ENCODE measurements at regions not wholly inside any gene's neighbourhood (a gene's known extent, or its start where the extent isn't known, plus 50 kb on each side); places are given as distances from the start of the nearest gene placed in this dataset.
A peak's percentile ranks its signal among the peaks of the same experiment; 100 is the strongest.

DNA sequence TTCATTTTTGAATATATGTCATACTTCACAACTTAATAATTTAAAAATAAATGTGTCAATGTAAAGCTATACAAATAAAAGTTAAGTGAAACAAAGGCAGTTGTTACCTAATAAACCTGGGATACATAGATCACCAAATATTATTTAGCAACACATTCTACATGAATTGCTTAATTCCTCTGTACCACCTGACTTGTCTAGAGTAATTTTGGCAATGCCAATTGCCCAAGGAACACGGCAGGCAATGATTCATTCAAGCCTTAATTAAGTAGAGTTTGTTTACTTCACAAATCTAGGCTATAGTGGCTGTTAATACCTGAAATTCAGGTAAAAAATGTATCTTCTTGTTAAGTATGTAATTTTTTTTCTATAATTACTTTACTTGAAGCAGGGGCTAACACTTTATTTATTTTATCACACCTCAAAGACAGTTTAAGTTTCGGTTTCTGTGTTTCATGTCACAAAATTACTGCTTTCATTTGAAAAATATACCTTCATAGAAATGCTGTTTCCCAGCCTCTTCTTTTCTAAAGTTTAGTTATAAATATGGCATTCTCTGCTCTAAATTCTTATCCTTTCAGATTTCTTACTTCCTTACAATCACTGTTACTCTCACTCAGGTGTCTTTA lies 705.7 kb downstream of the SLITRK5 start:
- H3K27ac ChIP-seq (replicated peaks): no peak overlapping the region
- H3K4me3 ChIP-seq (replicated peaks; ENCODE audit: insufficient read depth, low read length): no peak overlapping the region
- no peaks in the 10 kb centered on the region for H3K27me3 ChIP-seq (ENCODE audit: insufficient read depth, poor library complexity, severe bottlenecking)
- peak in 1 of 2 experiments; percentile 20 for DNase-seq (ENCODE audit: low read depth in 1 of 2, low spot score in 1 of 2)
- TF ChIP-seq CTCF (IDR thresholded peaks at IDR 0.05; ENCODE audit: insufficient read depth, low read length) (no peak), GABPA (IDR thresholded peaks at IDR 0.05; ENCODE audit: low read depth) (no peak), SPI1 (IDR thresholded peaks at IDR 0.05; ENCODE audit: borderline replicate concordance, low read depth) (no peak), POLR2AphosphoS5 (IDR thresholded peaks at IDR 0.05; ENCODE audit: low read depth) (no peak)
- TF ChIP-seq, protein P1, sequence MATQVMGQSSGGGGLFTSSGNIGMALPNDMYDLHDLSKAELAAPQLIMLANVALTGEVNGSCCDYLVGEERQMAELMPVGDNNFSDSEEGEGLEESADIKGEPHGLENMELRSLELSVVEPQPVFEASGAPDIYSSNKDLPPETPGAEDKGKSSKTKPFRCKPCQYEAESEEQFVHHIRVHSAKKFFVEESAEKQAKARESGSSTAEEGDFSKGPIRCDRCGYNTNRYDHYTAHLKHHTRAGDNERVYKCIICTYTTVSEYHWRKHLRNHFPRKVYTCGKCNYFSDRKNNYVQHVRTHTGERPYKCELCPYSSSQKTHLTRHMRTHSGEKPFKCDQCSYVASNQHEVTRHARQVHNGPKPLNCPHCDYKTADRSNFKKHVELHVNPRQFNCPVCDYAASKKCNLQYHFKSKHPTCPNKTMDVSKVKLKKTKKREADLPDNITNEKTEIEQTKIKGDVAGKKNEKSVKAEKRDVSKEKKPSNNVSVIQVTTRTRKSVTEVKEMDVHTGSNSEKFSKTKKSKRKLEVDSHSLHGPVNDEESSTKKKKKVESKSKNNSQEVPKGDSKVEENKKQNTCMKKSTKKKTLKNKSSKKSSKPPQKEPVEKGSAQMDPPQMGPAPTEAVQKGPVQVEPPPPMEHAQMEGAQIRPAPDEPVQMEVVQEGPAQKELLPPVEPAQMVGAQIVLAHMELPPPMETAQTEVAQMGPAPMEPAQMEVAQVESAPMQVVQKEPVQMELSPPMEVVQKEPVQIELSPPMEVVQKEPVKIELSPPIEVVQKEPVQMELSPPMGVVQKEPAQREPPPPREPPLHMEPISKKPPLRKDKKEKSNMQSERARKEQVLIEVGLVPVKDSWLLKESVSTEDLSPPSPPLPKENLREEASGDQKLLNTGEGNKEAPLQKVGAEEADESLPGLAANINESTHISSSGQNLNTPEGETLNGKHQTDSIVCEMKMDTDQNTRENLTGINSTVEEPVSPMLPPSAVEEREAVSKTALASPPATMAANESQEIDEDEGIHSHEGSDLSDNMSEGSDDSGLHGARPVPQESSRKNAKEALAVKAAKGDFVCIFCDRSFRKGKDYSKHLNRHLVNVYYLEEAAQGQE (IDR thresholded peaks at IDR 0.05; ENCODE audit: insufficient replicate concordance, low read depth): no peak

DNA sequence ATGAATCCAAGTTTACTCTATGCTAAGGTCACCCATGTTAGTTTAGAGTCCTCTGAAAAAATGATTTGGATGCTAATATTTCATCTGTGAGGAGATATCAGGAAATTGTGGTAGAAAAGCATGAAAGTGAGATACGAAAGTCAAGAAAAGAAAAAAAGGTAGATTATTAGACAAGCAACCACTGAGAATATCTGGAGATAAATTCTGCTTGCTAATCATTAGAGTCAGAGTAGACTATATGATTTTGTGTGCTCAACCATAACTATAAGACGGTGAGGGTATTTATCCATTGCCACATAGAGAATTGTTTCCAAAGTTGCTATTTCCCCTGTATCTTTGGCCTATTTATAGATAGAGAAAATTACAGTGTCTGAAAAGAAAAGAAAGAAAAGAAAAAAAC lies 706.7 kb downstream of the SLITRK5 start:
- DNase-seq (ENCODE audit: low read depth in 1 of 2, low spot score in 1 of 2): no peak
- Histone ChIP-seq H3K4me3 (replicated peaks; ENCODE audit: insufficient read depth, low read length) (no peak overlapping the region), H3K27me3 (ENCODE audit: insufficient read depth, poor library complexity, severe bottlenecking) (no peaks in the 10 kb centered on the region), H3K27ac (replicated peaks) (no peak overlapping the region)
- TF ChIP-seq POLR2AphosphoS5 (IDR thresholded peaks at IDR 0.05; ENCODE audit: low read depth) (no peak), SPI1 (IDR thresholded peaks at IDR 0.05; ENCODE audit: borderline replicate concordance, low read depth) (no peak), GABPA (IDR thresholded peaks at IDR 0.05; ENCODE audit: low read depth) (no peak), CTCF (IDR thresholded peaks at IDR 0.05; ENCODE audit: insufficient read depth, low read length) (no peak)
- TF ChIP-seq, protein P1 (IDR thresholded peaks at IDR 0.05; ENCODE audit: insufficient replicate concordance, low read depth): no peak

- no peak for TF ChIP-seq CTCF (IDR thresholded peaks at IDR 0.05; ENCODE audit: insufficient read depth, low read length)
- no peak for DNase-seq (ENCODE audit: low read depth in 1 of 2, low spot score in 1 of 2)
- H3K4me3 ChIP-seq (replicated peaks; ENCODE audit: insufficient read depth, low read length): no peak overlapping the region
- no peak overlapping the region for H3K27ac ChIP-seq (replicated peaks)
- H3K27me3 ChIP-seq (ENCODE audit: insufficient read depth, poor library complexity, severe bottlenecking): no peaks in the 10 kb centered on the region
These were observed 713.4 kb downstream of the SLITRK5 start for GRCh38 chr13:88384542-88384941.

- DNase-seq (ENCODE audit: low read depth in 1 of 2, low spot score in 1 of 2): no peak
- TF ChIP-seq GABPA (IDR thresholded peaks at IDR 0.05; ENCODE audit: low read depth) (no peak), SPI1 (IDR thresholded peaks at IDR 0.05; ENCODE audit: borderline replicate concordance, low read depth) (no peak), POLR2AphosphoS5 (IDR thresholded peaks at IDR 0.05; ENCODE audit: low read depth) (no peak), CTCF (IDR thresholded peaks at IDR 0.05; ENCODE audit: insufficient read depth, low read length) (no peak)
- TF ChIP-seq, protein P1 (IDR thresholded peaks at IDR 0.05; ENCODE audit: insufficient replicate concordance, low read depth): no peak
- Histone ChIP-seq H3K27ac (replicated peaks) (no peak overlapping the region), H3K4me3 (replicated peaks; ENCODE audit: insufficient read depth, low read length) (no peak overlapping the region), H3K27me3 (ENCODE audit: insufficient read depth, poor library complexity, severe bottlenecking) (no peaks in the 10 kb centered on the region)
These were observed 724.6 kb downstream of the SLITRK5 start for GRCh38 chr13:88395804-88396203.
